HepG2 (cell line): ENCODE measurements at regions not wholly inside any gene's neighbourhood (a gene's known extent, or its start where the extent isn't known, plus 50 kb on each side); places are given as distances from the start of the nearest gene placed in this dataset.
A peak's percentile ranks its signal among the peaks of the same experiment; 100 is the strongest.

Source experiments
- ATAC-seq: fragments of 200-7000 bp; cut with Tn5 transposase; 3 replicates; pipeline ENCODE4 v1.9.1; 2020; ENCODE audit warnings: mild to moderate bottlenecking, moderate library complexity
- BruUV-seq: library from RNA; stranded (reverse); fragments of 400-500 nt; replicated peaks from 2 replicates; lab custom pipeline; 2021; lab: Mats Ljungman, UMichigan
- CTCF ChIA-PET: fragments of 300-600 bp; formaldehyde crosslinking; extraction: SDS; loops from one replicate; lab custom pipeline; 2021; ENCODE audit warnings: low total read pairs, inconsistent platforms, low intra/inter-chr PET ratio; lab: Yijun Ruan, JAX
- POLR2A ChIA-PET: fragments of 350-600 bp; sonication (Branson Sonifier 250); formaldehyde crosslinking; loops from one replicate; lab custom pipeline; 2020; ENCODE audit warnings: antibody characterized with exemption, inconsistent platforms; lab: Yijun Ruan, JAX
- DNase-seq: peaks from one replicate; pipeline ENCODE4 v3.0.0-alpha.2; 2015; ENCODE audit warnings: low spot score
- FAIRE-seq: peaks from 3 replicates; lab custom pipeline; 2011; peaks lifted over from hg19 to GRCh38; lab: Jason Lieb, UNC
- H2AFZ ChIP-seq: one replicate; pipeline ENCODE4 v1.6.1; 2011; ENCODE audit warnings: low read length, inconsistent platforms
- H3K27ac ChIP-seq: fragments of 300-600 bp; 3 replicates; pipeline ENCODE4 v1.8.0; 2011; ENCODE audit warnings: mixed run types, mild to moderate bottlenecking, mixed read lengths, low read length, inconsistent platforms; ENCODE audit not compliant: insufficient read depth; ENCODE audit errors: extremely low read length
- H3K27me3 ChIP-seq, 2 experiments: fragments of 200-600 bp in 1 of 2; 2 replicates in 1 of 2; 3 replicates in 1 of 2; pipeline versions ENCODE4 v1.6.0 to v1.8.0; 2011; ENCODE audit warnings: low read length in 2 of 2, mild to moderate bottlenecking in 2 of 2, moderate library complexity in 2 of 2, inconsistent platforms in 1 of 2; ENCODE audit not compliant: insufficient read depth in 2 of 2, control insufficient read depth in 1 of 2
- H3K36me3 ChIP-seq, 2 experiments: fragments of 200-600 bp in 1 of 2; replicated peaks in 1 of 2; 2 replicates in 1 of 2; 3 replicates in 1 of 2; pipeline versions ENCODE4 v1.5.1 to v1.8.0; 2011; ENCODE audit warnings: low read length in 2 of 2, inconsistent platforms in 1 of 2; ENCODE audit not compliant: insufficient read depth in 2 of 2, control insufficient read depth in 1 of 2
- H3K4me1 ChIP-seq: 2 replicates; pipeline ENCODE4 v1.5.1; 2012; ENCODE audit warnings: low read length, inconsistent platforms; ENCODE audit not compliant: insufficient read depth
- H3K4me2 ChIP-seq: 2 replicates; pipeline ENCODE4 v1.6.0; 2011; ENCODE audit warnings: low read depth, low read length, inconsistent platforms
- H3K4me3 ChIP-seq, 3 experiments: fragments of 200-600 bp in 1 of 3; sonication (generic), shearing (Covaris generic) in 1 of 3; replicated peaks in 1 of 3; 2 replicates each; pipeline ENCODE4 v1.5.1; 2011 to 2016; ENCODE audit warnings: low read length in 3 of 3, inconsistent platforms in 2 of 3, low read depth in 2 of 3, mild to moderate bottlenecking in 2 of 3, control low read depth in 1 of 3, mixed read lengths in 1 of 3; ENCODE audit not compliant: insufficient read depth in 1 of 3
- H3K79me2 ChIP-seq: one replicate; pipeline ENCODE4 v1.6.1; 2011; ENCODE audit warnings: low read length, inconsistent platforms; ENCODE audit not compliant: insufficient read depth
- H3K9ac ChIP-seq: 2 replicates; pipeline ENCODE4 v1.6.0; 2011; ENCODE audit warnings: mild to moderate bottlenecking, low read depth, low read length, inconsistent platforms; ENCODE audit not compliant: insufficient read depth
- H3K9me3 ChIP-seq: 2 replicates; pipeline ENCODE4 v1.5.1; 2012; ENCODE audit warnings: mild to moderate bottlenecking, low read length
- H4K20me1 ChIP-seq: 2 replicates; pipeline ENCODE4 v1.6.0; 2011; ENCODE audit warnings: inconsistent platforms, mild to moderate bottlenecking, low read length, moderate library complexity; ENCODE audit not compliant: insufficient read depth
- EP300 ChIP-seq, 3 experiments: sonication (generic) in 1 of 3; formaldehyde crosslinking in 1 of 3; IDR thresholded peaks; 2 replicates each; pipeline versions ENCODE4 v1.5.1 to v1.6.1; 2011 to 2020; ENCODE audit warnings: low read depth in 2 of 3, low read length in 2 of 3, borderline replicate concordance in 1 of 3, improper control_type of control experiment in 1 of 3, mild to moderate bottlenecking in 1 of 3, missing genetic modification reagents in 1 of 3, moderate library complexity in 1 of 3
- FOSL2 ChIP-seq: sonication (generic); formaldehyde crosslinking; IDR thresholded peaks from 2 replicates; pipeline ENCODE4 v1.4.0; 2020; ENCODE audit warnings: missing genetic modification reagents
- GATAD2A ChIP-seq: IDR thresholded peaks from 2 replicates; pipeline ENCODE4 v1.6.1; 2016
- HDAC1 ChIP-seq: sonication (generic); formaldehyde crosslinking; IDR thresholded peaks from 2 replicates; pipeline ENCODE4 v1.5.1; 2020; ENCODE audit warnings: mild to moderate bottlenecking, missing genetic modification reagents
- HNRNPL ChIP-seq: fragments of 200-400 bp; formaldehyde crosslinking; IDR thresholded peaks from 2 replicates; pipeline ENCODE4 v1.6.1; 2017; ENCODE audit warnings: mild to moderate bottlenecking, low read depth, low read length
- HNRNPLL ChIP-seq: fragments of 200-400 bp; formaldehyde crosslinking; IDR thresholded peaks from 2 replicates; pipeline ENCODE4 v1.6.1; 2017; ENCODE audit warnings: mild to moderate bottlenecking, low read depth, low read length; ENCODE audit not compliant: poor library complexity, severe bottlenecking
- MAFK ChIP-seq, 2 experiments: IDR thresholded peaks in 1 of 2; conservative IDR thresholded peaks in 1 of 2; 2 replicates each; pipeline ENCODE4 v1.6.1; 2011; ENCODE audit warnings: improper control_type of control experiment in 2 of 2, low read length in 2 of 2
- NFE2 ChIP-seq: sonication (generic); formaldehyde crosslinking; IDR thresholded peaks from 2 replicates; pipeline ENCODE4 v1.4.0; 2020; ENCODE audit warnings: missing genetic modification reagents
- NFE2L2 ChIP-seq: fragments of 150-350 bp; IDR thresholded peaks from 2 replicates; pipeline ENCODE4 v1.6.1; 2014; ENCODE audit warnings: low read length
- NR1H2 ChIP-seq: sonication (generic); formaldehyde crosslinking; IDR thresholded peaks from 2 replicates; pipeline ENCODE4 v1.8.1; 2022; ENCODE audit warnings: low read depth, missing genetic modification reagents, borderline replicate concordance
- ONECUT2 ChIP-seq: sonication (generic); formaldehyde crosslinking; IDR thresholded peaks from 2 replicates; pipeline ENCODE4 v1.4.0; 2020; ENCODE audit warnings: missing genetic modification reagents
- RXRA ChIP-seq: sonication (generic); formaldehyde crosslinking; IDR thresholded peaks from 2 replicates; pipeline ENCODE4 v1.5.1; 2020; ENCODE audit warnings: missing genetic modification reagents
- YEATS2 ChIP-seq: sonication (generic); formaldehyde crosslinking; IDR thresholded peaks from 2 replicates; pipeline ENCODE4 v1.4.0; 2020; ENCODE audit warnings: missing genetic modification reagents, borderline replicate concordance
- ZFYVE20 ChIP-seq: sonication (generic); formaldehyde crosslinking; IDR thresholded peaks from 2 replicates; pipeline ENCODE4 v1.8.0; 2023; ENCODE audit warnings: low read depth, mild to moderate bottlenecking, moderate library complexity, missing genetic modification reagents, borderline replicate concordance
- WGBS: methylation state at CpG from one replicate; pipeline ENCODE4 v1.1.6; 2017; ENCODE audit warnings: low lambda C conversion rate; 5-methylcytosine and 5-hydroxymethylcytosine counted together
- in situ Hi-C: cut with HindIII; loops from 2 replicates; pipeline ENCODE4 v1.10.0; 2017; ENCODE audit warnings: low pct_unique_long_range_greater_than_20kb; ENCODE audit not compliant: extremely low pct_ligation_motif_present
- intact Hi-C: fragments of 100-400 bp; cut with micrococcal nuclease; formaldehyde crosslinking; loops from one replicate; pipeline ENCODE4 v1.10.0; 2022; ENCODE audit not compliant: unreplicated experiment
- TF ChIP-seq, protein P1 (sequence below): sonication (generic); formaldehyde crosslinking; IDR thresholded peaks from 2 replicates; pipeline ENCODE4 v1.4.0; 2020; ENCODE audit warnings: missing genetic modification reagents
- TF ChIP-seq, protein P2 (sequence below): sonication (generic); formaldehyde crosslinking; IDR thresholded peaks from 2 replicates; pipeline ENCODE4 v1.5.1; 2020; ENCODE audit warnings: mild to moderate bottlenecking, missing genetic modification reagents, moderate library complexity
- TF ChIP-seq, protein P3 (sequence below): sonication (generic); formaldehyde crosslinking; IDR thresholded peaks from 2 replicates; pipeline ENCODE4 v1.8.1; 2022; ENCODE audit warnings: mild to moderate bottlenecking, missing genetic modification reagents

GRCh38 chr7:50962962-50963374 lies 180.3 kb upstream of the GRB10 start:
- TF ChIP-seq HNRNPL: 0 out of 2 replicates have a peak, but pooled peaks have one; percentile 29
- peak; percentile 17 for TF ChIP-seq HNRNPLL
- no peak for TF ChIP-seq EP300 (IDR thresholded peaks at IDR 0.05; ENCODE audit: low read depth in 2 of 2, low read length in 2 of 2)
- TF ChIP-seq EP300 (CRISPR knock-in tag; IDR thresholded peaks at IDR 0.05; ENCODE audit: borderline replicate concordance): no peak
- no peak for TF ChIP-seq GATAD2A (CRISPR knock-in tag)
- TF ChIP-seq, protein P1, sequence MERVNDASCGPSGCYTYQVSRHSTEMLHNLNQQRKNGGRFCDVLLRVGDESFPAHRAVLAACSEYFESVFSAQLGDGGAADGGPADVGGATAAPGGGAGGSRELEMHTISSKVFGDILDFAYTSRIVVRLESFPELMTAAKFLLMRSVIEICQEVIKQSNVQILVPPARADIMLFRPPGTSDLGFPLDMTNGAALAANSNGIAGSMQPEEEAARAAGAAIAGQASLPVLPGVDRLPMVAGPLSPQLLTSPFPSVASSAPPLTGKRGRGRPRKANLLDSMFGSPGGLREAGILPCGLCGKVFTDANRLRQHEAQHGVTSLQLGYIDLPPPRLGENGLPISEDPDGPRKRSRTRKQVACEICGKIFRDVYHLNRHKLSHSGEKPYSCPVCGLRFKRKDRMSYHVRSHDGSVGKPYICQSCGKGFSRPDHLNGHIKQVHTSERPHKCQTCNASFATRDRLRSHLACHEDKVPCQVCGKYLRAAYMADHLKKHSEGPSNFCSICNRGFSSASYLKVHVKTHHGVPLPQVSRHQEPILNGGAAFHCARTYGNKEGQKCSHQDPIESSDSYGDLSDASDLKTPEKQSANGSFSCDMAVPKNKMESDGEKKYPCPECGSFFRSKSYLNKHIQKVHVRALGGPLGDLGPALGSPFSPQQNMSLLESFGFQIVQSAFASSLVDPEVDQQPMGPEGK (CRISPR knock-in tag): peak; percentile 30; the same call in 1 of the 2 replicates
- TF ChIP-seq NR1H2 (CRISPR knock-in tag): no peak
- TF ChIP-seq, protein P2, sequence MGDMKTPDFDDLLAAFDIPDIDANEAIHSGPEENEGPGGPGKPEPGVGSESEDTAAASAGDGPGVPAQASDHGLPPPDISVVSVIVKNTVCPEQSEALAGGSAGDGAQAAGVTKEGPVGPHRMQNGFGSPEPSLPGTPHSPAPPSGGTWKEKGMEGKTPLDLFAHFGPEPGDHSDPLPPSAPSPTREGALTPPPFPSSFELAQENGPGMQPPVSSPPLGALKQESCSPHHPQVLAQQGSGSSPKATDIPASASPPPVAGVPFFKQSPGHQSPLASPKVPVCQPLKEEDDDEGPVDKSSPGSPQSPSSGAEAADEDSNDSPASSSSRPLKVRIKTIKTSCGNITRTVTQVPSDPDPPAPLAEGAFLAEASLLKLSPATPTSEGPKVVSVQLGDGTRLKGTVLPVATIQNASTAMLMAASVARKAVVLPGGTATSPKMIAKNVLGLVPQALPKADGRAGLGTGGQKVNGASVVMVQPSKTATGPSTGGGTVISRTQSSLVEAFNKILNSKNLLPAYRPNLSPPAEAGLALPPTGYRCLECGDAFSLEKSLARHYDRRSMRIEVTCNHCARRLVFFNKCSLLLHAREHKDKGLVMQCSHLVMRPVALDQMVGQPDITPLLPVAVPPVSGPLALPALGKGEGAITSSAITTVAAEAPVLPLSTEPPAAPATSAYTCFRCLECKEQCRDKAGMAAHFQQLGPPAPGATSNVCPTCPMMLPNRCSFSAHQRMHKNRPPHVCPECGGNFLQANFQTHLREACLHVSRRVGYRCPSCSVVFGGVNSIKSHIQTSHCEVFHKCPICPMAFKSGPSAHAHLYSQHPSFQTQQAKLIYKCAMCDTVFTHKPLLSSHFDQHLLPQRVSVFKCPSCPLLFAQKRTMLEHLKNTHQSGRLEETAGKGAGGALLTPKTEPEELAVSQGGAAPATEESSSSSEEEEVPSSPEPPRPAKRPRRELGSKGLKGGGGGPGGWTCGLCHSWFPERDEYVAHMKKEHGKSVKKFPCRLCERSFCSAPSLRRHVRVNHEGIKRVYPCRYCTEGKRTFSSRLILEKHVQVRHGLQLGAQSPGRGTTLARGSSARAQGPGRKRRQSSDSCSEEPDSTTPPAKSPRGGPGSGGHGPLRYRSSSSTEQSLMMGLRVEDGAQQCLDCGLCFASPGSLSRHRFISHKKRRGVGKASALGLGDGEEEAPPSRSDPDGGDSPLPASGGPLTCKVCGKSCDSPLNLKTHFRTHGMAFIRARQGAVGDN (CRISPR knock-in tag): peak; percentile 20; the same call in 1 of the 2 replicates
- peak; percentile 79; the same call in 1 of the 2 replicates for TF ChIP-seq NFE2 (CRISPR knock-in tag)
- no peak for TF ChIP-seq YEATS2 (CRISPR knock-in tag)
- TF ChIP-seq NFE2L2: peak; percentile 62; the same call in 1 of the 2 replicates
- TF ChIP-seq, protein P3, sequence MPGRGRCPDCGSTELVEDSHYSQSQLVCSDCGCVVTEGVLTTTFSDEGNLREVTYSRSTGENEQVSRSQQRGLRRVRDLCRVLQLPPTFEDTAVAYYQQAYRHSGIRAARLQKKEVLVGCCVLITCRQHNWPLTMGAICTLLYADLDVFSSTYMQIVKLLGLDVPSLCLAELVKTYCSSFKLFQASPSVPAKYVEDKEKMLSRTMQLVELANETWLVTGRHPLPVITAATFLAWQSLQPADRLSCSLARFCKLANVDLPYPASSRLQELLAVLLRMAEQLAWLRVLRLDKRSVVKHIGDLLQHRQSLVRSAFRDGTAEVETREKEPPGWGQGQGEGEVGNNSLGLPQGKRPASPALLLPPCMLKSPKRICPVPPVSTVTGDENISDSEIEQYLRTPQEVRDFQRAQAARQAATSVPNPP (CRISPR knock-in tag): no peak
- no peak for TF ChIP-seq RXRA
- TF ChIP-seq MAFK (conservative IDR thresholded peaks at IDR 0.05 in 1 of 2, IDR thresholded peaks at IDR 0.05 in 1 of 2; ENCODE audit: low read length in 2 of 2): 0 out of 4 replicates have a peak, but pooled peaks of 1 of the 2 experiments have one; percentile 7
- peak; percentile 84 for TF ChIP-seq FOSL2
- TF ChIP-seq ZFYVE20: no peak
- TF ChIP-seq HDAC1 (CRISPR knock-in tag): no peak
- no peak for TF ChIP-seq ONECUT2 (CRISPR knock-in tag)
- TF ChIP-seq, all 625 proteins: peak for 8
- CTCF ChIA-PET: no interaction called here

More at GRCh38 chr7:50962962-50963374, 180.3 kb upstream of the GRB10 start:
- Histone ChIP-seq H4K20me1 (no peaks in the 10 kb centered on the region), H3K36me3 (no peaks in the 10 kb centered on the region), H3K4me1 (peaks cover 16% of the 10 kb centered on the region), H2AFZ (no peak overlapping the region), H3K4me2 (peak overlapping the region; percentile 43; the same call in 1 of the 2 replicates), H3K4me3 (no peak overlapping the region), H3K27me3 (no peaks in the 10 kb centered on the region), H3K9me3 (no peaks in the 10 kb centered on the region), H3K9ac (no peak overlapping the region), H3K79me2 (no peaks in the 10 kb centered on the region), H3K27ac (no peak overlapping the region)
- intact Hi-C loops (no loop called here), in situ Hi-C loops (no loop called here)
- ATAC-seq (peak; percentile 97), DNase-seq (peak; percentile 41), FAIRE-seq (no peak)
- no TSS peak for BruUV-seq
- POLR2A ChIA-PET: no interaction called here
- no CpG with 5 or more reads among the region's 4 CpGs for WGBS
